H9 (cell line): ENCODE measurements at regions not wholly inside any gene's neighbourhood (a gene's known extent, or its start where the extent isn't known, plus 50 kb on each side); places are given as distances from the start of the nearest gene placed in this dataset.

Experiments used
- DNase-seq: peaks from one replicate; pipeline ENCODE4 v3.0.0-alpha.2; 2017
- H2AFZ ChIP-seq: one replicate; pipeline ENCODE4 v1.6.1; 2013; ENCODE audit warnings: mild to moderate bottlenecking, low read length, control low read depth, moderate library complexity
- H2AK5ac ChIP-seq: 2 replicates; pipeline ENCODE4 v1.6.1; 2013; ENCODE audit warnings: low read length, control low read depth, mixed read lengths; ENCODE audit not compliant: insufficient read length
- H2BK120ac ChIP-seq: one replicate; pipeline ENCODE4 v1.6.1; 2013; ENCODE audit warnings: low read depth, mild to moderate bottlenecking, low read length, control low read depth, inconsistent platforms; ENCODE audit not compliant: poor library complexity, severe bottlenecking
- H2BK12ac ChIP-seq: 2 replicates; pipeline ENCODE4 v1.6.1; 2013; ENCODE audit warnings: low read length, control low read depth, mixed read lengths, low read depth; ENCODE audit not compliant: insufficient read length
- H2BK15ac ChIP-seq: 2 replicates; pipeline ENCODE4 v1.6.1; 2013; ENCODE audit warnings: low read depth, low read length, control low read depth
- H2BK20ac ChIP-seq: one replicate; pipeline ENCODE4 v1.6.1; 2013; ENCODE audit warnings: low read depth, mild to moderate bottlenecking, low read length, control low read depth, inconsistent platforms; ENCODE audit not compliant: poor library complexity, severe bottlenecking
- H2BK5ac ChIP-seq: 2 replicates; pipeline ENCODE4 v1.6.1; 2013; ENCODE audit warnings: low read length, control low read depth, mixed read lengths; ENCODE audit not compliant: insufficient read length
- H3K14ac ChIP-seq: 2 replicates; pipeline ENCODE4 v1.6.1; 2013; ENCODE audit warnings: low read length, control low read depth; ENCODE audit not compliant: insufficient read depth
- H3K18ac ChIP-seq: 2 replicates; pipeline ENCODE4 v1.6.1; 2013; ENCODE audit warnings: low read depth, mild to moderate bottlenecking, mixed read lengths, low read length, control low read depth; ENCODE audit not compliant: insufficient read length
- H3K23ac ChIP-seq: 2 replicates; pipeline ENCODE4 v1.6.1; 2013; ENCODE audit warnings: low read length, control low read depth, mixed read lengths, low read depth; ENCODE audit not compliant: insufficient read length
- H3K23me2 ChIP-seq: 2 replicates; pipeline ENCODE4 v1.6.1; 2013; ENCODE audit warnings: low read depth, mild to moderate bottlenecking, mixed read lengths, low read length, control low read depth; ENCODE audit not compliant: insufficient read length, poor library complexity, severe bottlenecking
- H3K27ac ChIP-seq: 2 replicates; pipeline ENCODE4 v1.5.1; 2013; ENCODE audit warnings: low read length, control low read depth, mixed read lengths, low read depth; ENCODE audit not compliant: insufficient read length
- H3K27me3 ChIP-seq: 2 replicates; pipeline ENCODE4 v1.6.1; 2013; ENCODE audit warnings: low read length, control low read depth, inconsistent platforms; ENCODE audit not compliant: insufficient read depth
- H3K4ac ChIP-seq: 2 replicates; pipeline ENCODE4 v1.6.1; 2013; ENCODE audit warnings: low read depth, mild to moderate bottlenecking, control low read depth, inconsistent platforms, low read length, moderate library complexity
- H3K4me1 ChIP-seq: 2 replicates; pipeline ENCODE4 v1.6.1; 2013; ENCODE audit warnings: low read length, control low read depth, inconsistent platforms; ENCODE audit not compliant: insufficient read depth
- H3K4me2 ChIP-seq: 2 replicates; pipeline ENCODE4 v1.6.1; 2013; ENCODE audit warnings: low read length, control low read depth, mixed read lengths; ENCODE audit not compliant: insufficient read length, insufficient read depth
- H3K56ac ChIP-seq: 2 replicates; pipeline ENCODE4 v1.6.1; 2013; ENCODE audit warnings: low read depth, mild to moderate bottlenecking, mixed read lengths, low read length, control low read depth; ENCODE audit not compliant: insufficient read length
- H3K79me1 ChIP-seq: 2 replicates; pipeline ENCODE4 v1.6.1; 2013; ENCODE audit warnings: low read depth, mild to moderate bottlenecking, moderate library complexity, low read length, control low read depth, inconsistent platforms; ENCODE audit not compliant: insufficient read depth, poor library complexity, severe bottlenecking
- H3K79me2 ChIP-seq: 2 replicates; pipeline ENCODE4 v1.6.1; 2013; ENCODE audit warnings: low read length, control low read depth, inconsistent platforms; ENCODE audit not compliant: insufficient read depth
- H3K9ac ChIP-seq: 2 replicates; pipeline ENCODE4 v1.6.1; 2013; ENCODE audit warnings: low read length, control low read depth, mixed read lengths; ENCODE audit not compliant: insufficient read length; ENCODE audit errors: extremely low read depth
- H3K9me3 ChIP-seq: one replicate; pipeline ENCODE4 v1.6.1; 2013; ENCODE audit warnings: low read depth, low read length, inconsistent platforms; ENCODE audit not compliant: control insufficient read depth
- H3T11ph ChIP-seq: one replicate; pipeline ENCODE4 v1.6.1; 2013; ENCODE audit warnings: mild to moderate bottlenecking, low read length, control low read depth, inconsistent platforms
- H4K20me1 ChIP-seq: one replicate; pipeline ENCODE4 v1.6.1; 2013; ENCODE audit not compliant: control insufficient read depth, insufficient read length, insufficient read depth
- H4K5ac ChIP-seq: 2 replicates; pipeline ENCODE4 v1.6.1; 2013; ENCODE audit warnings: low read depth, mild to moderate bottlenecking, mixed read lengths, low read length, control low read depth; ENCODE audit not compliant: insufficient read length
- H4K8ac ChIP-seq: replicated peaks from 2 replicates; pipeline ENCODE4 v1.6.1; 2013; ENCODE audit warnings: low read length, control low read depth, mixed read lengths, low read depth; ENCODE audit not compliant: insufficient read length
- H4K91ac ChIP-seq: 2 replicates; pipeline ENCODE4 v1.6.1; 2013; ENCODE audit warnings: low read depth, mild to moderate bottlenecking, moderate library complexity, mixed read lengths, low read length, control low read depth; ENCODE audit not compliant: insufficient read length
- H3K27ac Mint-ChIP-seq, 3 experiments: 2 replicates in 2 of 3; 3 replicates in 1 of 3; pipeline ENCODE4 v1.8.0; 2020 to 2021; ENCODE audit warnings: mixed read lengths in 3 of 3, mild to moderate bottlenecking in 1 of 3, moderate library complexity in 1 of 3
- H3K27me3 Mint-ChIP-seq: 2 replicates; pipeline ENCODE4 v1.8.0; 2021; ENCODE audit warnings: low read depth, mild to moderate bottlenecking, moderate library complexity, mixed read lengths
- H3K36me3 Mint-ChIP-seq, 3 experiments: 2 replicates in 2 of 3; 3 replicates in 1 of 3; pipeline ENCODE4 v1.8.0; 2020 to 2021; ENCODE audit warnings: low read depth in 3 of 3, mixed read lengths in 3 of 3; ENCODE audit not compliant: insufficient read depth in 1 of 3
- H3K4me1 Mint-ChIP-seq, 2 experiments: 2 replicates each; pipeline ENCODE4 v1.8.0; 2020; ENCODE audit warnings: mixed read lengths in 2 of 2
- H3K4me3 Mint-ChIP-seq, 2 experiments: 2 replicates in 1 of 2; 3 replicates in 1 of 2; pipeline ENCODE4 v1.8.0; 2020 to 2021; ENCODE audit warnings: mild to moderate bottlenecking in 2 of 2, mixed read lengths in 2 of 2, moderate library complexity in 1 of 2
- H3K9me3 Mint-ChIP-seq, 2 experiments: 2 replicates in 1 of 2; 3 replicates in 1 of 2; pipeline ENCODE4 v1.8.0; 2020; ENCODE audit warnings: mild to moderate bottlenecking in 2 of 2, mixed read lengths in 2 of 2, moderate library complexity in 1 of 2
- CTCF ChIP-seq: fragments of 200-600 bp; sonication (generic); conservative IDR thresholded peaks from 3 replicates; pipeline ENCODE4 v1.8.0; 2021; ENCODE audit warnings: antibody characterized with exemption, mild to moderate bottlenecking
- WGBS: extraction: QIAGEN DNeasy Blood & Tissue Kit; methylation state at CpG from one replicate; pipeline ENCODE4 v1.1.7; 2013; ENCODE audit warnings: missing lambda C conversion rate, low lambda C conversion rate, mixed read lengths; ENCODE audit not compliant: insufficient read length; ENCODE audit errors: extremely low coverage; 5-methylcytosine and 5-hydroxymethylcytosine counted together

GRCh38 chr6:80728101-80728750 lies 621.8 kb downstream of the BCKDHB start:
- TF ChIP-seq CTCF = no peak
- Mint-ChIP-seq H3K4me3 (no peak overlapping the region), H3K9me3 (no peaks in the 10 kb centered on the region; a peak in 1 of 5 replicates), H3K27ac (no peak overlapping the region; a peak in 1 of 7 replicates), H3K27me3 (no peaks in the 10 kb centered on the region), H3K4me1 (no peaks in the 10 kb centered on the region), H3K36me3 (no peaks in the 10 kb centered on the region)
- H2AFZ ChIP-seq = no peak overlapping the region
- H3K79me2 ChIP-seq = no peaks in the 10 kb centered on the region
- no peak overlapping the region for H4K8ac ChIP-seq
- H2AK5ac ChIP-seq = no peak overlapping the region
- no peaks in the 10 kb centered on the region for H3K23me2 ChIP-seq
- H4K5ac ChIP-seq = no peak overlapping the region
- H3K27ac ChIP-seq = no peak overlapping the region
- no peak overlapping the region for H3K9ac ChIP-seq
- no peak overlapping the region for H2BK5ac ChIP-seq
- no peak overlapping the region for H3K14ac ChIP-seq
- no peak overlapping the region for H2BK12ac ChIP-seq
- no peaks in the 10 kb centered on the region for H3K4me1 ChIP-seq
- no peak overlapping the region for H3K56ac ChIP-seq
- H4K91ac ChIP-seq = no peak overlapping the region
- no peak overlapping the region for H3K4ac ChIP-seq
- no peak overlapping the region for H3K23ac ChIP-seq
- no peak overlapping the region for H3T11ph ChIP-seq
- no CpG with 5 or more reads among the region's 1 CpG for WGBS
- H3K18ac ChIP-seq = no peak overlapping the region
- no peaks in the 10 kb centered on the region for H3K27me3 ChIP-seq
- no peak overlapping the region for H2BK120ac ChIP-seq
- no peaks in the 10 kb centered on the region for H3K9me3 ChIP-seq
- DNase-seq = no peak
- no peak overlapping the region for H3K4me2 ChIP-seq
- H2BK15ac ChIP-seq = no peak overlapping the region
- H2BK20ac ChIP-seq = no peak overlapping the region
- no peaks in the 10 kb centered on the region for H4K20me1 ChIP-seq
- H3K79me1 ChIP-seq = no peaks in the 10 kb centered on the region
